ENCODE measurements at regions not wholly inside any gene's neighbourhood (a gene's known extent, or its start where the extent isn't known, plus 50 kb on each side); places are given as distances from the start of the nearest gene placed in this dataset.
"Not testable (repeated sequence)": the region's sequence is repeated elsewhere in the genome, so short reads cannot be mapped to it uniquely, and the experiment has no call there.

GRCh38 chrX:916230-916599, 285.6 kb downstream of the SHOX start:
- H3K27me3 ChIP-seq (ENCODE audit: insufficient read depth, low read length, poor library complexity) = no peaks in the 10 kb centered on the region
- H3K56ac ChIP-seq (ENCODE audit: low read length) = no peak overlapping the region
- no peak overlapping the region for H3K4ac ChIP-seq (ENCODE audit: low read depth, low read length)
- H2BK120ac ChIP-seq (ENCODE audit: low read depth, low read length) = no peak overlapping the region
- H4K5ac ChIP-seq (ENCODE audit: low read length) = no peak overlapping the region
- no peaks in the 10 kb centered on the region for H3K4me1 ChIP-seq (ENCODE audit: control insufficient read depth, low read depth, low read length)
- no peak overlapping the region for H3K18ac ChIP-seq (ENCODE audit: low read length)
- H3K4me3 ChIP-seq (ENCODE audit: low read length) = no peak overlapping the region
- no peak overlapping the region for H4K8ac ChIP-seq (ENCODE audit: low read depth, low read length)
- no peak for DNase-seq
- no peaks in the 10 kb centered on the region for H3K79me1 ChIP-seq (ENCODE audit: low read length)
- H3K9ac ChIP-seq (ENCODE audit: low read length) = no peak overlapping the region
- H3K4me2 ChIP-seq (ENCODE audit: low read length) = no peak overlapping the region
- no CpG with 5 or more reads among the region's 9 CpGs for WGBS (ENCODE audit: extremely low coverage, insufficient coverage, low lambda C conversion rate)
- no peak overlapping the region for H2BK15ac ChIP-seq (replicated peaks; ENCODE audit: low read depth)
- no peak overlapping the region for H3K27ac ChIP-seq (ENCODE audit: low read depth, low read length)
- H2AK5ac ChIP-seq (ENCODE audit: low read length) = no peak overlapping the region
- no peak overlapping the region for H3K23ac ChIP-seq (ENCODE audit: low read length)
- H3K36me3 ChIP-seq (ENCODE audit: control insufficient read depth, insufficient read depth, low read length) = no peaks in the 10 kb centered on the region
- no peaks in the 10 kb centered on the region for H3K79me2 ChIP-seq (ENCODE audit: control insufficient read depth, insufficient read depth, low read length)
- H2BK5ac ChIP-seq (ENCODE audit: low read length) = no peak overlapping the region

GRCh38 chrX:915427-916229, 285.0 kb downstream of the SHOX start:
- H2BK120ac ChIP-seq (ENCODE audit: low read depth, low read length) = no peak overlapping the region
- no peak overlapping the region for H3K18ac ChIP-seq (ENCODE audit: low read length)
- no peaks in the 10 kb centered on the region for H3K79me1 ChIP-seq (ENCODE audit: low read length)
- H3K4ac ChIP-seq (ENCODE audit: low read depth, low read length) = no peak overlapping the region
- H3K4me1 ChIP-seq (ENCODE audit: control insufficient read depth, low read depth, low read length) = no peaks in the 10 kb centered on the region
- H3K9ac ChIP-seq (ENCODE audit: low read length) = no peak overlapping the region
- no peak overlapping the region for H2AK5ac ChIP-seq (ENCODE audit: low read length)
- H3K27ac ChIP-seq (ENCODE audit: low read depth, low read length) = no peak overlapping the region
- no peaks in the 10 kb centered on the region for H3K36me3 ChIP-seq (ENCODE audit: control insufficient read depth, insufficient read depth, low read length)
- H4K5ac ChIP-seq (ENCODE audit: low read length) = no peak overlapping the region
- no peak overlapping the region for H2BK15ac ChIP-seq (replicated peaks; ENCODE audit: low read depth)
- H4K8ac ChIP-seq (ENCODE audit: low read depth, low read length) = no peak overlapping the region
- H3K23ac ChIP-seq (ENCODE audit: low read length) = no peak overlapping the region
- no peaks in the 10 kb centered on the region for H3K27me3 ChIP-seq (ENCODE audit: insufficient read depth, low read length, poor library complexity)
- H2BK5ac ChIP-seq (ENCODE audit: low read length) = no peak overlapping the region
- no peak for DNase-seq
- WGBS (ENCODE audit: extremely low coverage, insufficient coverage, low lambda C conversion rate) = no CpG with 5 or more reads among the region's 15 CpGs
- H3K4me2 ChIP-seq (ENCODE audit: low read length) = no peak overlapping the region
- no peak overlapping the region for H3K56ac ChIP-seq (ENCODE audit: low read length)
- H3K79me2 ChIP-seq (ENCODE audit: control insufficient read depth, insufficient read depth, low read length) = no peaks in the 10 kb centered on the region
- no peak overlapping the region for H3K4me3 ChIP-seq (ENCODE audit: low read length)

GRCh38 chrX:914206-914605, 283.6 kb downstream of the SHOX start:
- H3K18ac ChIP-seq (ENCODE audit: low read length) = no peak overlapping the region
- H3K23ac ChIP-seq (ENCODE audit: low read length) = no peak overlapping the region
- no peak overlapping the region for H2AK5ac ChIP-seq (ENCODE audit: low read length)
- no peak overlapping the region for H3K56ac ChIP-seq (ENCODE audit: low read length)
- H3K36me3 ChIP-seq (ENCODE audit: control insufficient read depth, insufficient read depth, low read length) = no peaks in the 10 kb centered on the region
- no peak overlapping the region for H3K9ac ChIP-seq (ENCODE audit: low read length)
- no peak overlapping the region for H3K4me3 ChIP-seq (ENCODE audit: low read length)
- no peak overlapping the region for H4K5ac ChIP-seq (ENCODE audit: low read length)
- H4K8ac ChIP-seq (ENCODE audit: low read depth, low read length) = no peak overlapping the region
- no peak overlapping the region for H3K4ac ChIP-seq (ENCODE audit: low read depth, low read length)
- H2BK5ac ChIP-seq (ENCODE audit: low read length) = no peak overlapping the region
- no peak overlapping the region for H3K27ac ChIP-seq (ENCODE audit: low read depth, low read length)
- no peak for DNase-seq
- no peaks in the 10 kb centered on the region for H3K27me3 ChIP-seq (ENCODE audit: insufficient read depth, low read length, poor library complexity)
- no peak overlapping the region for H3K4me2 ChIP-seq (ENCODE audit: low read length)
- no peaks in the 10 kb centered on the region for H3K79me2 ChIP-seq (ENCODE audit: control insufficient read depth, insufficient read depth, low read length)
- H2BK120ac ChIP-seq (ENCODE audit: low read depth, low read length) = no peak overlapping the region
- no peaks in the 10 kb centered on the region for H3K4me1 ChIP-seq (ENCODE audit: control insufficient read depth, low read depth, low read length)
- no peaks in the 10 kb centered on the region for H3K79me1 ChIP-seq (ENCODE audit: low read length)
- H2BK15ac ChIP-seq (replicated peaks; ENCODE audit: low read depth) = no peak overlapping the region

- Histone ChIP-seq H3K4ac (ENCODE audit: low read depth, low read length) (no peak overlapping the region), H3K27ac (ENCODE audit: low read depth, low read length) (no peak overlapping the region), H4K5ac (ENCODE audit: low read length) (no peak overlapping the region), H3K4me3 (ENCODE audit: low read length) (no peak overlapping the region), H4K8ac (ENCODE audit: low read depth, low read length) (no peak overlapping the region), H3K23ac (ENCODE audit: low read length) (no peak overlapping the region), H3K27me3 (ENCODE audit: insufficient read depth, low read length, poor library complexity) (no peaks in the 10 kb centered on the region), H3K56ac (ENCODE audit: low read length) (no peak overlapping the region), H2BK15ac (replicated peaks; ENCODE audit: low read depth) (no peak overlapping the region), H3K9ac (ENCODE audit: low read length) (no peak overlapping the region), H2BK120ac (ENCODE audit: low read depth, low read length) (no peak overlapping the region), H2BK5ac (ENCODE audit: low read length) (no peak overlapping the region), H2AK5ac (ENCODE audit: low read length) (no peak overlapping the region), H3K36me3 (ENCODE audit: control insufficient read depth, insufficient read depth, low read length) (no peaks in the 10 kb centered on the region), H3K79me1 (ENCODE audit: low read length) (no peaks in the 10 kb centered on the region), H3K4me1 (ENCODE audit: control insufficient read depth, low read depth, low read length) (no peaks in the 10 kb centered on the region), H3K4me2 (ENCODE audit: low read length) (no peak overlapping the region), H3K79me2 (ENCODE audit: control insufficient read depth, insufficient read depth, low read length) (no peaks in the 10 kb centered on the region), H3K18ac (ENCODE audit: low read length) (no peak overlapping the region)
- DNase-seq = no peak
- no CpG with 5 or more reads among the region's 11 CpGs for WGBS (ENCODE audit: extremely low coverage, insufficient coverage, low lambda C conversion rate)
Observed at GRCh38 chrX:912677-913076, 282.1 kb downstream of the SHOX start.

GRCh38 chrX:909068-909467, 278.5 kb downstream of the SHOX start:
- H3K4me2 ChIP-seq (ENCODE audit: low read length); H3K27ac ChIP-seq (ENCODE audit: low read depth, low read length); H2BK120ac ChIP-seq (ENCODE audit: low read depth, low read length); H2BK5ac ChIP-seq (ENCODE audit: low read length); H3K27me3 ChIP-seq (ENCODE audit: insufficient read depth, low read length, poor library complexity); H3K4me3 ChIP-seq (ENCODE audit: low read length); H4K5ac ChIP-seq (ENCODE audit: low read length); H3K4me1 ChIP-seq (ENCODE audit: control insufficient read depth, low read depth, low read length); H3K36me3 ChIP-seq (ENCODE audit: control insufficient read depth, insufficient read depth, low read length); H2BK15ac ChIP-seq (replicated peaks; ENCODE audit: low read depth); H3K79me2 ChIP-seq (ENCODE audit: control insufficient read depth, insufficient read depth, low read length); H3K79me1 ChIP-seq (ENCODE audit: low read length); H2AK5ac ChIP-seq (ENCODE audit: low read length); H4K8ac ChIP-seq (ENCODE audit: low read depth, low read length); H3K18ac ChIP-seq (ENCODE audit: low read length); H3K9ac ChIP-seq (ENCODE audit: low read length); H3K4ac ChIP-seq (ENCODE audit: low read depth, low read length); H3K56ac ChIP-seq (ENCODE audit: low read length); H3K23ac ChIP-seq (ENCODE audit: low read length); DNase-seq: not testable (repeated sequence)
- no CpG with 5 or more reads among the region's 2 CpGs for WGBS (ENCODE audit: extremely low coverage, insufficient coverage, low lambda C conversion rate)

- no peak for DNase-seq
- no peak overlapping the region for H3K4me3 ChIP-seq (ENCODE audit: low read length)
- no peak overlapping the region for H3K18ac ChIP-seq (ENCODE audit: low read length)
- no peak overlapping the region for H2BK120ac ChIP-seq (ENCODE audit: low read depth, low read length)
- no peak overlapping the region for H3K23ac ChIP-seq (ENCODE audit: low read length)
- no peaks in the 10 kb centered on the region for H3K79me1 ChIP-seq (ENCODE audit: low read length)
- H2BK15ac ChIP-seq (replicated peaks; ENCODE audit: low read depth) = no peak overlapping the region
- WGBS (ENCODE audit: extremely low coverage, insufficient coverage, low lambda C conversion rate) = no CpG with 5 or more reads among the region's 3 CpGs
- H3K27me3 ChIP-seq (ENCODE audit: insufficient read depth, low read length, poor library complexity) = no peaks in the 10 kb centered on the region
- no peak overlapping the region for H3K27ac ChIP-seq (ENCODE audit: low read depth, low read length)
- H3K4ac ChIP-seq (ENCODE audit: low read depth, low read length) = no peak overlapping the region
- no peaks in the 10 kb centered on the region for H3K36me3 ChIP-seq (ENCODE audit: control insufficient read depth, insufficient read depth, low read length)
- H4K5ac ChIP-seq (ENCODE audit: low read length) = no peak overlapping the region
- H3K56ac ChIP-seq (ENCODE audit: low read length) = no peak overlapping the region
- H3K79me2 ChIP-seq (ENCODE audit: control insufficient read depth, insufficient read depth, low read length) = no peaks in the 10 kb centered on the region
- H2AK5ac ChIP-seq (ENCODE audit: low read length) = no peak overlapping the region
- no peak overlapping the region for H2BK5ac ChIP-seq (ENCODE audit: low read length)
- no peak overlapping the region for H4K8ac ChIP-seq (ENCODE audit: low read depth, low read length)
- no peaks in the 10 kb centered on the region for H3K4me1 ChIP-seq (ENCODE audit: control insufficient read depth, low read depth, low read length)
- H3K9ac ChIP-seq (ENCODE audit: low read length) = no peak overlapping the region
- H3K4me2 ChIP-seq (ENCODE audit: low read length) = no peak overlapping the region
Observed at GRCh38 chrX:906586-906985, 276.0 kb downstream of the SHOX start.
